IMR-90 (cell line): ENCODE measurements at regions not wholly inside any gene's neighbourhood (a gene's known extent, or its start where the extent isn't known, plus 50 kb on each side); places are given as distances from the start of the nearest gene placed in this dataset.

Experiments
- ATAC-seq: fragments of 200-7000 bp; cut with Tn5 transposase; 2 replicates; pipeline ENCODE4 v1.9.1; 2020; ENCODE audit warnings: low read depth, mild to moderate bottlenecking, moderate library complexity
- BruUV-seq: library from RNA; stranded (reverse); fragments of 400-500 nt; replicated peaks from 2 replicates; lab custom pipeline; 2021; lab: Mats Ljungman, UMichigan
- CTCF ChIA-PET: fragments of 300-600 bp; formaldehyde crosslinking; extraction: SDS; loops from one replicate; lab custom pipeline; 2021; ENCODE audit warnings: antibody characterized with exemption; lab: Yijun Ruan, JAX
- POLR2A ChIA-PET: fragments of 300-600 bp; sonication (Branson Sonifier 250); formaldehyde crosslinking; loops from one replicate; lab custom pipeline; 2022; ENCODE audit warnings: antibody characterized with exemption; ENCODE audit not compliant: unreplicated experiment; lab: Charles Lee
- DNase-seq: peaks from one replicate; pipeline ENCODE4 v3.0.0; 2013
- H2AFZ ChIP-seq: replicated peaks from 2 replicates; pipeline ENCODE3; 2013; ENCODE audit warnings: low read length, mild to moderate bottlenecking; ENCODE audit not compliant: poor library complexity
- H2AK5ac ChIP-seq: 2 replicates; pipeline ENCODE4 v1.6.1; 2013; ENCODE audit warnings: low read depth, low read length, inconsistent platforms
- H2AK9ac ChIP-seq: replicated peaks from 2 replicates; pipeline ENCODE3; 2013; ENCODE audit warnings: mild to moderate bottlenecking, low read depth, low read length, moderate library complexity; ENCODE audit not compliant: poor library complexity
- H2BK120ac ChIP-seq: 2 replicates; pipeline ENCODE4 v1.6.1; 2013; ENCODE audit warnings: low read depth, low read length, inconsistent platforms
- H2BK15ac ChIP-seq: 3 replicates; pipeline ENCODE4 v1.6.1; 2013; ENCODE audit warnings: low read depth, low read length, inconsistent platforms
- H2BK20ac ChIP-seq: 2 replicates; pipeline ENCODE4 v1.6.1; 2013; ENCODE audit warnings: low read depth, mild to moderate bottlenecking, inconsistent platforms, low read length, moderate library complexity
- H2BK5ac ChIP-seq: 2 replicates; pipeline ENCODE4 v1.6.1; 2013; ENCODE audit warnings: mild to moderate bottlenecking, low read depth, low read length, inconsistent platforms; ENCODE audit not compliant: poor library complexity, severe bottlenecking
- H3K14ac ChIP-seq: replicated peaks from 2 replicates; pipeline ENCODE4 v1.6.1; 2013; ENCODE audit warnings: low read depth, low read length, inconsistent platforms
- H3K18ac ChIP-seq: 2 replicates; pipeline ENCODE4 v1.6.1; 2013; ENCODE audit warnings: low read depth, low read length, control low read depth
- H3K23ac ChIP-seq: 2 replicates; pipeline ENCODE4 v1.6.1; 2013; ENCODE audit warnings: low read depth, low read length, inconsistent platforms
- H3K27ac ChIP-seq: 2 replicates; pipeline ENCODE4 v1.5.1; 2013; ENCODE audit warnings: mild to moderate bottlenecking, control low read depth, low read length; ENCODE audit not compliant: insufficient read depth
- H3K27me3 ChIP-seq: 2 replicates; pipeline ENCODE4 v1.6.1; 2013; ENCODE audit warnings: low read length; ENCODE audit not compliant: control insufficient read depth, insufficient read depth
- H3K36me3 ChIP-seq: 2 replicates; pipeline ENCODE4 v1.6.1; 2013; ENCODE audit warnings: low read length, mixed read lengths; ENCODE audit not compliant: control insufficient read depth, insufficient read depth
- H3K4ac ChIP-seq: 2 replicates; pipeline ENCODE4 v1.6.1; 2013; ENCODE audit warnings: low read depth, low read length, inconsistent platforms
- H3K4me1 ChIP-seq: 2 replicates; pipeline ENCODE4 v1.6.1; 2013; ENCODE audit warnings: low read length, mixed read lengths; ENCODE audit not compliant: control insufficient read depth, insufficient read depth
- H3K4me2 ChIP-seq: 2 replicates; pipeline ENCODE4 v1.6.1; 2013; ENCODE audit warnings: low read depth, mild to moderate bottlenecking, control low read depth, low read length, moderate library complexity
- H3K4me3 ChIP-seq: 2 replicates; pipeline ENCODE4 v1.5.1; 2013; ENCODE audit warnings: low read depth, mild to moderate bottlenecking, control low read depth, low read length, moderate library complexity; ENCODE audit not compliant: insufficient read depth
- H3K56ac ChIP-seq: 2 replicates; pipeline ENCODE4 v1.6.1; 2013; ENCODE audit warnings: low read length, inconsistent platforms; ENCODE audit not compliant: insufficient read depth; ENCODE audit errors: extremely low read depth
- H3K79me1 ChIP-seq, 2 experiments: 2 replicates each; pipeline ENCODE4 v1.6.1; 2013; ENCODE audit warnings: low read length in 2 of 2, inconsistent platforms in 1 of 2, low read depth in 1 of 2
- H3K9ac ChIP-seq: 2 replicates; pipeline ENCODE4 v1.6.1; 2013; ENCODE audit warnings: low read depth, low read length, control low read depth
- H3K9me1 ChIP-seq: 2 replicates; pipeline ENCODE4 v1.6.1; 2013; ENCODE audit warnings: low read length, inconsistent platforms; ENCODE audit not compliant: insufficient read depth
- H3K9me3 ChIP-seq: 2 replicates; pipeline ENCODE4 v1.6.1; 2013; ENCODE audit warnings: low read length; ENCODE audit not compliant: control insufficient read depth, insufficient read depth
- H4K20me1 ChIP-seq: 2 replicates; pipeline ENCODE4 v1.6.1; 2013; ENCODE audit warnings: low read length, inconsistent platforms; ENCODE audit not compliant: insufficient read depth
- H4K5ac ChIP-seq: 2 replicates; pipeline ENCODE4 v1.6.1; 2013; ENCODE audit warnings: mild to moderate bottlenecking, low read depth, low read length, control low read depth
- H4K8ac ChIP-seq, 2 experiments: 2 replicates each; pipeline ENCODE4 v1.6.1; 2013; ENCODE audit warnings: low read depth in 2 of 2, low read length in 2 of 2, control low read depth in 1 of 2, inconsistent platforms in 1 of 2
- H4K91ac ChIP-seq: 2 replicates; pipeline ENCODE4 v1.6.1; 2013; ENCODE audit warnings: low read depth, low read length, inconsistent platforms; ENCODE audit not compliant: insufficient read depth
- CHD1 ChIP-seq: IDR thresholded peaks from 2 replicates; pipeline ENCODE4 v1.6.1; 2012; ENCODE audit warnings: low read depth, low read length, improper control_type of control experiment
- NFE2L2 ChIP-seq: fragments of 150-350 bp; IDR thresholded peaks from 2 replicates; pipeline ENCODE4 v1.6.1; 2016; ENCODE audit warnings: low read depth, mild to moderate bottlenecking, low read length
- POLR2A ChIP-seq: IDR thresholded peaks from 2 replicates; pipeline ENCODE4 v1.6.1; 2012; ENCODE audit warnings: mild to moderate bottlenecking, low read depth, low read length
- SMC3 ChIP-seq: fragments of 150-350 bp; IDR thresholded peaks from 2 replicates; pipeline ENCODE4 v1.6.1; 2016; ENCODE audit warnings: low read depth, mild to moderate bottlenecking, antibody characterized with exemption, low read length, moderate library complexity
- WGBS, 2 experiments: methylation state at CpG; one replicate each; pipeline versions ENCODE4 v1.1.5 to v1.1.7; 2013; ENCODE audit warnings: missing lambda C conversion rate in 2 of 2; ENCODE audit not compliant: insufficient read length in 1 of 2; ENCODE audit errors: extremely low coverage in 2 of 2; 5-methylcytosine and 5-hydroxymethylcytosine counted together
- dilution Hi-C: fragments of 300-500 bp; cut with HindIII; formaldehyde crosslinking; loops from one replicate; pipeline ENCODE4 v1.14.3; 2018; ENCODE audit warnings: low sequenced_read_pairs; ENCODE audit not compliant: unreplicated experiment
- in situ Hi-C: fragments of 300-500 bp; cut with MboI; formaldehyde crosslinking; loops from 3 replicates; pipeline ENCODE4 v1.14.3; 2019; ENCODE audit warnings: low sequenced_read_pairs, inconsistent platforms, mixed read lengths
- intact Hi-C: fragments of 100-400 bp; cut with micrococcal nuclease; formaldehyde crosslinking; loops from 2 replicates; pipeline ENCODE4 v1.10.0; 2022
- TF ChIP-seq, protein P1 (sequence below): conservative IDR thresholded peaks from 2 replicates; pipeline ENCODE4 v1.5.1; 2012; ENCODE audit warnings: mild to moderate bottlenecking, low read depth, low read length, improper control_type of control experiment

DNA sequence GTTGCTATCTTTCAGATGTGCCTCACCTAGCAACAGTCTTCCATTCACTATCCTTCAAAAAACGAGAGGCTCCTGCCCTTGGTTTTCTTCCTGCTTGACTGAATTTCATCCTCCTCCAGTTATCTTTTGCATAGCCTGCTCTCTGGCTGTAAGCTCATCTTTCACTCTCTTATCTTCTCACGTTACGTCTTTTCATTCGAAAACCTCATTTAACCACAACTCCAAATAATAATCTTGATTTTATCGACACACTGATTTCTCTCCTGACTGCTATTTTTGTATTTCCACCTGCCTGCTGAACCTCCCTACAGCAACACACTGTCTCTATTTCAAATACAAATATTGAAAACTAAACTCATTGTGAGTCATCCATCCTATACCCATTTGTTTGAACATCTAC, 230.7 kb upstream of the TMC3 start:
- H2BK20ac ChIP-seq: no peak overlapping the region
- no peak overlapping the region for H3K23ac ChIP-seq
- H4K8ac ChIP-seq: no peak overlapping the region
- H3K9me3 ChIP-seq: no peaks in the 10 kb centered on the region; the same call in 1 of the 2 replicates
- dilution Hi-C loops: no loop called here
- no peaks in the 10 kb centered on the region for H3K9me1 ChIP-seq
- no peak overlapping the region for H2AK9ac ChIP-seq
- DNase-seq (no peak), ATAC-seq (no peak)
- H2BK120ac ChIP-seq: no peak overlapping the region
- H3K56ac ChIP-seq: no peak overlapping the region
- no TSS peak for BruUV-seq
- H2AFZ ChIP-seq: no peak overlapping the region
- no peaks in the 10 kb centered on the region for H3K4me1 ChIP-seq
- no peak overlapping the region for H3K4me2 ChIP-seq
- CTCF ChIA-PET: no interaction called here
- POLR2A ChIA-PET: no interaction called here
- no peak overlapping the region for H2BK5ac ChIP-seq
- H3K18ac ChIP-seq: no peak overlapping the region
- no peaks in the 10 kb centered on the region for H4K20me1 ChIP-seq
- 20 to 100% methylated on average over 2 to 4 of the region's 5 CpGs for WGBS, 2 experiments
- intact Hi-C loops: no loop called here
- H3K36me3 ChIP-seq: no peaks in the 10 kb centered on the region
- H3K4me3 ChIP-seq: no peak overlapping the region
- H3K79me1 ChIP-seq: no peaks in the 10 kb centered on the region
- H2AK5ac ChIP-seq: no peak overlapping the region
- TF ChIP-seq SMC3: no peak
- TF ChIP-seq, protein P1, sequence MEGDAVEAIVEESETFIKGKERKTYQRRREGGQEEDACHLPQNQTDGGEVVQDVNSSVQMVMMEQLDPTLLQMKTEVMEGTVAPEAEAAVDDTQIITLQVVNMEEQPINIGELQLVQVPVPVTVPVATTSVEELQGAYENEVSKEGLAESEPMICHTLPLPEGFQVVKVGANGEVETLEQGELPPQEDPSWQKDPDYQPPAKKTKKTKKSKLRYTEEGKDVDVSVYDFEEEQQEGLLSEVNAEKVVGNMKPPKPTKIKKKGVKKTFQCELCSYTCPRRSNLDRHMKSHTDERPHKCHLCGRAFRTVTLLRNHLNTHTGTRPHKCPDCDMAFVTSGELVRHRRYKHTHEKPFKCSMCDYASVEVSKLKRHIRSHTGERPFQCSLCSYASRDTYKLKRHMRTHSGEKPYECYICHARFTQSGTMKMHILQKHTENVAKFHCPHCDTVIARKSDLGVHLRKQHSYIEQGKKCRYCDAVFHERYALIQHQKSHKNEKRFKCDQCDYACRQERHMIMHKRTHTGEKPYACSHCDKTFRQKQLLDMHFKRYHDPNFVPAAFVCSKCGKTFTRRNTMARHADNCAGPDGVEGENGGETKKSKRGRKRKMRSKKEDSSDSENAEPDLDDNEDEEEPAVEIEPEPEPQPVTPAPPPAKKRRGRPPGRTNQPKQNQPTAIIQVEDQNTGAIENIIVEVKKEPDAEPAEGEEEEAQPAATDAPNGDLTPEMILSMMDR: no peak
- no peak for TF ChIP-seq NFE2L2
- no peak for TF ChIP-seq POLR2A
- no peak for TF ChIP-seq CHD1
- no peak overlapping the region for H2BK15ac ChIP-seq
- no peak overlapping the region for H3K9ac ChIP-seq
- no peaks in the 10 kb centered on the region; the same call in none of the 2 replicates for H3K27me3 ChIP-seq
- no peak overlapping the region for H3K14ac ChIP-seq
- H3K27ac ChIP-seq: no peak overlapping the region
- no peak overlapping the region for H3K4ac ChIP-seq
- no peak overlapping the region for H4K91ac ChIP-seq
- no peak overlapping the region for H4K5ac ChIP-seq
- in situ Hi-C loops: no loop called here
